ENCODE measurements at regions not wholly inside any gene's neighbourhood (a gene's known extent, or its start where the extent isn't known, plus 50 kb on each side); places are given as distances from the start of the nearest gene placed in this dataset.

DNA sequence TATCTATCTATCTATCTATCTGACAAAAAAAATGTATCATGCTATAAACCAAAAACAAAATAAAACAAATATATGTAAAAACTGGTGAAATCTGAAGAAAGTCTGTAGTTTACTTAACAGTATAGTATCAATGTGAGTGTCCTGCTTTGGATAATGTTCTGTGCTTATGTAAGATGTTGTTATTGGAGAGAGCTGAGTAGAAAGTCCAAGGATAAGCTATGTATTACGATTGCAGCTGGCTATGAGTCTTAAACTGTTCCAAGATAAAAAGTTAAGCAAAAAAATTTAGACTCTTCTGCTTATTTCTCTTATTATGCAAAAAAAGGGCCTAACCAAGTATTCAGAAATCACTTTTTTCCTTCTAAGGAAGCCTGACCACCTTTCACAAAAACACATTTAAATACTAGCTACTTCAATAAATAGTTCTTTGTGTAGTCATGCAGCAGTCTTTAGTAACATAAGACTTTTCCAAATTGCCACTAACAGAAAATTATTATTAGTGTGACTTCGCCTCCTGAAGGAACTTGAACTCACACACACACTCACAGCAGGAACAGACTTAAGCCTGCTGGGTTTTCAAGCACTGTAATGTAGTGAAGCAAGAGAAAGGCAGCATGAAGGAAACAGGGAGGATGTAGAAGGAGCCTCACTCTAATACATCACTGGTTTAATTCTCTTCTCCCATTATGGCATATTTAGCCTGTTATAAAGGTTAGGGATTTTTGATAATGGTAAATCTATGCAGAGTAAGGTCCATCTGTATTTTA is 265.8 kb upstream of the GJE1 start (continued):
- TF ChIP-seq, protein P1, sequence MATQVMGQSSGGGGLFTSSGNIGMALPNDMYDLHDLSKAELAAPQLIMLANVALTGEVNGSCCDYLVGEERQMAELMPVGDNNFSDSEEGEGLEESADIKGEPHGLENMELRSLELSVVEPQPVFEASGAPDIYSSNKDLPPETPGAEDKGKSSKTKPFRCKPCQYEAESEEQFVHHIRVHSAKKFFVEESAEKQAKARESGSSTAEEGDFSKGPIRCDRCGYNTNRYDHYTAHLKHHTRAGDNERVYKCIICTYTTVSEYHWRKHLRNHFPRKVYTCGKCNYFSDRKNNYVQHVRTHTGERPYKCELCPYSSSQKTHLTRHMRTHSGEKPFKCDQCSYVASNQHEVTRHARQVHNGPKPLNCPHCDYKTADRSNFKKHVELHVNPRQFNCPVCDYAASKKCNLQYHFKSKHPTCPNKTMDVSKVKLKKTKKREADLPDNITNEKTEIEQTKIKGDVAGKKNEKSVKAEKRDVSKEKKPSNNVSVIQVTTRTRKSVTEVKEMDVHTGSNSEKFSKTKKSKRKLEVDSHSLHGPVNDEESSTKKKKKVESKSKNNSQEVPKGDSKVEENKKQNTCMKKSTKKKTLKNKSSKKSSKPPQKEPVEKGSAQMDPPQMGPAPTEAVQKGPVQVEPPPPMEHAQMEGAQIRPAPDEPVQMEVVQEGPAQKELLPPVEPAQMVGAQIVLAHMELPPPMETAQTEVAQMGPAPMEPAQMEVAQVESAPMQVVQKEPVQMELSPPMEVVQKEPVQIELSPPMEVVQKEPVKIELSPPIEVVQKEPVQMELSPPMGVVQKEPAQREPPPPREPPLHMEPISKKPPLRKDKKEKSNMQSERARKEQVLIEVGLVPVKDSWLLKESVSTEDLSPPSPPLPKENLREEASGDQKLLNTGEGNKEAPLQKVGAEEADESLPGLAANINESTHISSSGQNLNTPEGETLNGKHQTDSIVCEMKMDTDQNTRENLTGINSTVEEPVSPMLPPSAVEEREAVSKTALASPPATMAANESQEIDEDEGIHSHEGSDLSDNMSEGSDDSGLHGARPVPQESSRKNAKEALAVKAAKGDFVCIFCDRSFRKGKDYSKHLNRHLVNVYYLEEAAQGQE (IDR thresholded peaks at IDR 0.05; ENCODE audit: borderline replicate concordance) = no peak
- TF ChIP-seq, protein P1 (CRISPR knock-in tag; IDR thresholded peaks at IDR 0.05; ENCODE audit: low read depth) = no peak
- TF ChIP-seq TSC22D4 (tag; IDR thresholded peaks at IDR 0.05) (no peak), SMARCA5 (IDR thresholded peaks at IDR 0.05) (no peak), TCF7L2 (IDR thresholded peaks at IDR 0.05; ENCODE audit: low read depth, low read length) (no peak), ZNF785 (CRISPR knock-in tag; IDR thresholded peaks at IDR 0.05) (no peak), NFYB (IDR thresholded peaks at IDR 0.05; ENCODE audit: extremely low read depth, insufficient read length) (no peak)
- TF ChIP-seq, protein P2, sequence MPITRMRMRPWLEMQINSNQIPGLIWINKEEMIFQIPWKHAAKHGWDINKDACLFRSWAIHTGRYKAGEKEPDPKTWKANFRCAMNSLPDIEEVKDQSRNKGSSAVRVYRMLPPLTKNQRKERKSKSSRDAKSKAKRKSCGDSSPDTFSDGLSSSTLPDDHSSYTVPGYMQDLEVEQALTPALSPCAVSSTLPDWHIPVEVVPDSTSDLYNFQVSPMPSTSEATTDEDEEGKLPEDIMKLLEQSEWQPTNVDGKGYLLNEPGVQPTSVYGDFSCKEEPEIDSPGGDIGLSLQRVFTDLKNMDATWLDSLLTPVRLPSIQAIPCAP (CRISPR knock-in tag; IDR thresholded peaks at IDR 0.05; ENCODE audit: borderline replicate concordance) = no peak
- TF ChIP-seq, protein P3, sequence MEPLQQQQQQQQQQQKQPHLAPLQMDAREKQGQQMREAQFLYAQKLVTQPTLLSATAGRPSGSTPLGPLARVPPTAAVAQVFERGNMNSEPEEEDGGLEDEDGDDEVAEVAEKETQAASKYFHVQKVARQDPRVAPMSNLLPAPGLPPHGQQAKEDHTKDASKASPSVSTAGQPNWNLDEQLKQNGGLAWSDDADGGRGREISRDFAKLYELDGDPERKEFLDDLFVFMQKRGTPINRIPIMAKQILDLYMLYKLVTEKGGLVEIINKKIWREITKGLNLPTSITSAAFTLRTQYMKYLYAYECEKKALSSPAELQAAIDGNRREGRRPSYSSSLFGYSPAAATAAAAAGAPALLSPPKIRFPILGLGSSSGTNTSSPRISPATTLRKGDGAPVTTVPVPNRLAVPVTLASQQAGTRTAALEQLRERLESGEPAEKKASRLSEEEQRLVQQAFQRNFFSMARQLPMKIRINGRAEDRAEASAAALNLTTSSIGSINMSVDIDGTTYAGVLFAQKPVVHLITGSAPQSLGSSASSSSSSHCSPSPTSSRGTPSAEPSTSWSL (CRISPR knock-in tag; IDR thresholded peaks at IDR 0.05; ENCODE audit: borderline replicate concordance) = no peak

All from K562 (cell line).